PC-9 (cell line): ENCODE measurements at regions not wholly inside any gene's neighbourhood (a gene's known extent, or its start where the extent isn't known, plus 50 kb on each side); places are given as distances from the start of the nearest gene placed in this dataset.

Experiments used
- CTCF ChIP-seq: fragments of 200-600 bp; sonication (generic); conservative IDR thresholded peaks from 2 replicates; pipeline ENCODE4 v1.6.1; 2017; ENCODE audit warnings: mixed run types, antibody characterized with exemption, mild to moderate bottlenecking, moderate library complexity
- EZH2 ChIP-seq: fragments of 200-600 bp; sonication (generic); IDR thresholded peaks from 2 replicates; pipeline ENCODE4 v1.8.0; 2017; ENCODE audit warnings: antibody characterized with exemption, low read depth

GRCh38 chr6:159512571-159512970 is 180.5 kb downstream of the SOD2 start:
- TF ChIP-seq CTCF, result no peak
- no peak for TF ChIP-seq EZH2
